HCT116 (cell line): ENCODE measurements at regions not wholly inside any gene's neighbourhood (a gene's known extent, or its start where the extent isn't known, plus 50 kb on each side); places are given as distances from the start of the nearest gene placed in this dataset.

Experiments
- ATAC-seq: fragments of 200-7000 bp; cut with Tn5 transposase; 2 replicates; pipeline ENCODE4 v1.9.1; 2020; ENCODE audit warnings: mild to moderate bottlenecking, moderate library complexity
- BruUV-seq: library from RNA; stranded (reverse); fragments of 400-500 nt; replicated peaks from 2 replicates; lab custom pipeline; 2021; lab: Mats Ljungman, UMichigan
- CTCF ChIA-PET: fragments of 300-600 bp; sonication (Branson Sonifier 250); formaldehyde crosslinking; loops from one replicate; lab custom pipeline; 2021; ENCODE audit warnings: antibody characterized with exemption; lab: Charles Lee
- POLR2A ChIA-PET: fragments of 300-600, 350-600 bp; sonication (Branson Sonifier 250); formaldehyde crosslinking; loops from one replicate; lab custom pipeline; 2021; ENCODE audit warnings: antibody characterized with exemption; lab: Charles Lee
- RAD21 ChIA-PET, 2 experiments: fragments of 300-600 bp; sonication (Branson Sonifier 250); formaldehyde crosslinking; loops; one replicate each; lab custom pipeline; 2023; ENCODE audit warnings: low total read pairs in 2 of 2; ENCODE audit not compliant: uncharacterized antibody in 2 of 2, unreplicated experiment in 2 of 2, low non-redundant PET in 1 of 2; lab: Charles Lee
- DNase-seq: peaks from one replicate; pipeline ENCODE4 v3.0.0-alpha.2; 2010; ENCODE audit warnings: low read depth, low spot score
- H2AFZ ChIP-seq: fragments of 200-600 bp; shearing (Covaris generic), sonication (generic); 2 replicates; pipeline ENCODE4 v1.6.1; 2017; ENCODE audit warnings: low read depth, mixed run types, mixed read lengths, antibody characterized with exemption, low read length; ENCODE audit not compliant: poor library complexity, severe bottlenecking
- H3K27ac ChIP-seq: 2 replicates; pipeline ENCODE4 v1.5.1; 2012; ENCODE audit warnings: low read depth, low read length
- H3K27me3 ChIP-seq: fragments of 200-600 bp; sonication (generic); 2 replicates; pipeline ENCODE4 v1.6.1; 2016; ENCODE audit warnings: mixed run types, low read length, mixed read lengths; ENCODE audit not compliant: insufficient read depth
- H3K36me3 ChIP-seq, 2 experiments: fragments of 200-500 bp in 1 of 2; fragments of 200-600 bp in 1 of 2; sonication (Bioruptor generic) in 1 of 2; sonication (generic) in 1 of 2; 2 replicates each; pipeline versions ENCODE4 v1.5.1 to v1.6.1; 2014 to 2016; ENCODE audit warnings: low read length in 2 of 2, inconsistent platforms in 1 of 2, mixed read lengths in 1 of 2, mixed run types in 1 of 2; ENCODE audit not compliant: insufficient read depth in 2 of 2, control insufficient read depth in 1 of 2
- H3K4me1 ChIP-seq, 2 experiments: fragments of 200-600 bp in 1 of 2; sonication (generic) in 1 of 2; 2 replicates each; pipeline versions ENCODE4 v1.5.1 to v1.6.1; 2012 to 2017; ENCODE audit warnings: low read length in 2 of 2, inconsistent platforms in 1 of 2, mild to moderate bottlenecking in 1 of 2, mixed read lengths in 1 of 2, mixed run types in 1 of 2, moderate library complexity in 1 of 2; ENCODE audit not compliant: insufficient read depth in 2 of 2, control insufficient read depth in 1 of 2
- H3K4me2 ChIP-seq: fragments of 200-600 bp; sonication (generic); 2 replicates; pipeline ENCODE4 v1.6.1; 2017; ENCODE audit warnings: mixed run types, low read length, mixed read lengths
- H3K4me3 ChIP-seq, 2 experiments: fragments of 200-600 bp in 1 of 2; sonication (generic) in 1 of 2; replicated peaks in 1 of 2; 2 replicates each; pipeline ENCODE4 v1.5.1; 2011 to 2016; ENCODE audit warnings: low read length in 2 of 2, control low read depth in 1 of 2, low read depth in 1 of 2, mild to moderate bottlenecking in 1 of 2, mixed read lengths in 1 of 2, mixed run types in 1 of 2
- H3K79me2 ChIP-seq: fragments of 200-600 bp; sonication (generic); 2 replicates; pipeline ENCODE4 v1.6.1; 2017; ENCODE audit warnings: mild to moderate bottlenecking, mixed run types, low read length, moderate library complexity, mixed read lengths; ENCODE audit not compliant: insufficient read depth
- H3K9ac ChIP-seq: fragments of 200-600 bp; sonication (generic); 2 replicates; pipeline ENCODE4 v1.6.1; 2016; ENCODE audit warnings: low read length, mixed read lengths
- H3K9me2 ChIP-seq: fragments of 200-600 bp; sonication (generic), shearing (Covaris generic); 2 replicates; pipeline ENCODE4 v1.6.1; 2017; ENCODE audit warnings: mixed run types, mild to moderate bottlenecking, moderate library complexity; ENCODE audit not compliant: insufficient read depth
- H3K9me3 ChIP-seq, 2 experiments: fragments of 200-500 bp in 1 of 2; fragments of 200-600 bp in 1 of 2; sonication (Bioruptor generic) in 1 of 2; sonication (generic) in 1 of 2; 2 replicates each; pipeline ENCODE4 v1.6.1; 2014 to 2017; ENCODE audit warnings: low read length in 2 of 2, mixed read lengths in 2 of 2, inconsistent platforms in 1 of 2, low read depth in 1 of 2, mild to moderate bottlenecking in 1 of 2, mixed run types in 1 of 2, moderate library complexity in 1 of 2; ENCODE audit not compliant: control insufficient read depth in 1 of 2, insufficient read depth in 1 of 2
- H4K20me1 ChIP-seq: fragments of 200-600 bp; sonication (generic), shearing (Covaris generic); 2 replicates; pipeline ENCODE4 v1.6.1; 2017; ENCODE audit warnings: mixed run types, mild to moderate bottlenecking, moderate library complexity; ENCODE audit not compliant: insufficient read depth
- EGR1 ChIP-seq: IDR thresholded peaks from 2 replicates; pipeline ENCODE4 v1.6.1; 2012; ENCODE audit warnings: low read depth
- ELF1 ChIP-seq: IDR thresholded peaks from 2 replicates; pipeline ENCODE4 v1.6.1; 2012; ENCODE audit warnings: low read depth, borderline replicate concordance
- EZH2 ChIP-seq: fragments of 200-600 bp; sonication (generic); IDR thresholded peaks from 2 replicates; pipeline ENCODE4 v1.6.1; 2017; ENCODE audit warnings: antibody characterized with exemption, mixed run types
- EZH2phosphoT487 ChIP-seq: fragments of 200-600 bp; IDR thresholded peaks from 2 replicates; pipeline ENCODE4 v1.6.1; 2018; ENCODE audit warnings: antibody characterized with exemption, borderline replicate concordance
- POLR2A ChIP-seq: IDR thresholded peaks from 2 replicates; pipeline ENCODE4 v1.7.0; 2011; ENCODE audit warnings: borderline replicate concordance; ENCODE audit not compliant: insufficient read depth, insufficient read length; ENCODE audit errors: extremely low read depth
- POLR2AphosphoS5 ChIP-seq: IDR thresholded peaks from 2 replicates; pipeline ENCODE4 v1.6.1; 2011; ENCODE audit warnings: mild to moderate bottlenecking, low read depth, low read length, moderate library complexity
- SP1 ChIP-seq: IDR thresholded peaks from 2 replicates; pipeline ENCODE4 v1.6.1; 2012; ENCODE audit warnings: low read depth
- SRF ChIP-seq: IDR thresholded peaks from 2 replicates; pipeline ENCODE4 v1.6.1; 2012; ENCODE audit warnings: low read depth
- TCF7L2 ChIP-seq: IDR thresholded peaks from 2 replicates; pipeline ENCODE4 v1.7.0; 2011; ENCODE audit warnings: borderline replicate concordance, inconsistent platforms; ENCODE audit not compliant: insufficient read depth, insufficient read length; ENCODE audit errors: extremely low read depth
- intact Hi-C: fragments of 100-400 bp; cut with micrococcal nuclease; formaldehyde crosslinking; loops from 2 replicates; pipeline ENCODE4 v1.10.0; 2022
- TF ChIP-seq, protein P1 (sequence below), 3 experiments: fragments of 200-600 bp in 1 of 3; sonication (generic) in 1 of 3; IDR thresholded peaks in 2 of 3; conservative IDR thresholded peaks in 1 of 3; 2 replicates each; pipeline ENCODE4 v1.5.1; 2012 to 2017; ENCODE audit warnings: low read depth in 2 of 3, low read length in 2 of 3, antibody characterized with exemption in 1 of 3, borderline replicate concordance in 1 of 3, control low read depth in 1 of 3, mild to moderate bottlenecking in 1 of 3, mixed read lengths in 1 of 3, mixed run types in 1 of 3, moderate library complexity in 1 of 3; ENCODE audit not compliant: insufficient read depth in 1 of 3
- TF ChIP-seq, protein P2 (sequence below): IDR thresholded peaks from 2 replicates; pipeline ENCODE4 v1.6.1; 2011; ENCODE audit warnings: mild to moderate bottlenecking, low read length, moderate library complexity; ENCODE audit not compliant: insufficient replicate concordance; ENCODE audit errors: extremely low read depth
- TF ChIP-seq, protein P3 (sequence below): IDR thresholded peaks from 2 replicates; pipeline ENCODE4 v1.6.1; 2012

DNA sequence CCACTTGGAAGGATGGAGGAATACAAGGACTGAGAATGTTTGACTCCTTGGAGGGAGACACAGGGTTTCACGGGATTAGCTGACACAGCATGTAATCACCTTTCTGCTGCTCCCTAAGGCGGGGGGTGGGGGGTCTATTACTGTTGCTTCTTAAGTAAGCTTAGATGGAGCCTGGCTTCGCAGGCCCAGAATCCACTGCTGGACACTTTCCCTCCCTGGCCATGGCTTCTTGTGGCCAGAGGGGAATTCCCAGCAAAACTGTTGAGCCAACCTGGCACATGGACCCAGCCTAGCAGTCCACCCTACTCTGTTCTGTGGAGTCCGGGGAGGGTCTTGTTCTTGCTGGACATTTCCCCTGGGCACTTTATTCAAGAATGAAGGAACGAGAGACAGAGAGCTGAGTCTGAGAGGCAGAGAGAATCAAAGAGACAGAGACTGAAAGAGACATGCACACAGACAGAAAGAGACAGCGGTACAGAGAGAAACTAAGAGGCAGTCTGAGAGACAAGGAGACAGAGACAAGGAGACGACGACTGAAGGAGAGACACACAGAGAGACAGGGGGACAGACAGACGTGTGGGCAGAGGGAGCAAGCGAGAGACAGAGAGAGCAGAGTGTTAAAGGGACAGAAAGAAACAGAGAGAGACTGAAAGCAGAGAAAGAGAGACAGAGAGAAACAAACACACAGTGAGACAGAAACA is 55.6 kb upstream of the DLG1 start:
- CTCF ChIA-PET = no interaction called here
- H4K20me1 ChIP-seq = no peaks in the 10 kb centered on the region
- no peak for DNase-seq
- TF ChIP-seq POLR2AphosphoS5 = no peak
- no peak for TF ChIP-seq SRF
- TF ChIP-seq SP1 = no peak
- no peak for TF ChIP-seq EZH2
- TF ChIP-seq, all 23 proteins: peak for 0
- H3K27me3 ChIP-seq = no peaks in the 10 kb centered on the region
- no peak for ATAC-seq
- no TSS peak for BruUV-seq
- POLR2A ChIA-PET = no interaction called here
- H3K9me3 ChIP-seq = peaks cover 0 to 5% of the 10 kb centered on the region in 2 experiments; a peak in 2 of 4 replicates
- intact Hi-C loops = no loop called here
- no peak overlapping the region for H3K4me3 ChIP-seq
- H3K36me3 ChIP-seq = no peaks in the 10 kb centered on the region
- H3K4me1 ChIP-seq = no peaks in the 10 kb centered on the region
- H3K27ac ChIP-seq = no peak overlapping the region
- RAD21 ChIA-PET = no interaction called here
- no peak overlapping the region for H3K4me2 ChIP-seq
- no peaks in the 10 kb centered on the region for H3K79me2 ChIP-seq
- H3K9me2 ChIP-seq = no peaks in the 10 kb centered on the region
- no peak overlapping the region for H2AFZ ChIP-seq
- H3K9ac ChIP-seq = no peak overlapping the region

DNA sequence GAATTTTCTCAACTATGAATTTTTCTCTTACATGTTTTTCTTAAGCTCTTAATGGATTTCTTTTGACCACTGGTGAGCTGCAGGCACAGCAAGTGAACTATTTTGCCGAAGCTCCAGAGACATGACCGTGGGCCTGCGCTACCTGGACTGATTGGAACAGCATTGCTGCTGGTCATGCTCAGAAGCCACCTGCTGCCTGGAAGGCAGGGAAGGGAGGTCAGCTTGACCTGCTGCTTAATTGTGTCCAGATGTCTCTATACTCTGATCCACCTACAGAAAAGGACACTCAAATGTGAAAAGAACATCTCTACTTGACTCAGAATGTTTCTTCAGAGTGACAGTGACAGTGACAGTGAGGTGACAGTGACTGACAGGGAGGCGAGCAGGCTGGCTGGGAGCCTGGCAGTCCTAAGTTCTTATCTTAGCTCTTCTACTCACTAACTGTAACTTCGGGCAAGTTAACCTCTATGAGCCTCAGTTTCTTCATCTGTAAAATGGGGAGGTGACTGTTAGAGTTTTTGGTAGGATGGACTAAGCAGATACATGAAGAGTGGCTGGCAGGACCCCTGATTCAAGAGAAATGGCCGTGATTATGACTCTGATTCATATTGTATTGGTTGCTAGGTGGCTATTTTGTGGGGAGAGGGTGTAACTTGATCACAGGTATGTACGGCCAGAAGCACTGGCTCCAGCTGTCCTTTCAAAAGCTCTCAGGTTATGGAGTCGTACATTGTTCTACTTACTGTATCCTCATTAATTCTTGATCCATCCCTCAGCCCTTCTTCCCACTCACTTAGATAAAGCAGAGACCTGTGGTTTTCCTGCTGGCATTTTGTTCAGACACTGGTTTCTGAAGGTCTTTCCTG is 54.8 kb upstream of the DLG1 start:
- Histone ChIP-seq H3K9ac (no peak overlapping the region), H3K27me3 (no peaks in the 10 kb centered on the region), H4K20me1 (no peaks in the 10 kb centered on the region), H3K36me3 (no peaks in the 10 kb centered on the region), H3K4me2 (no peak overlapping the region), H2AFZ (no peak overlapping the region), H3K27ac (no peak overlapping the region), H3K9me3 (no peaks in the 10 kb centered on the region), H3K4me3 (no peak overlapping the region), H3K9me2 (no peaks in the 10 kb centered on the region), H3K4me1 (no peaks in the 10 kb centered on the region), H3K79me2 (no peaks in the 10 kb centered on the region)
- POLR2A ChIA-PET = no interaction called here
- CTCF ChIA-PET = no interaction called here
- DNase-seq (no peak), ATAC-seq (no peak)
- intact Hi-C loops = no loop called here
- RAD21 ChIA-PET = no interaction called here
- BruUV-seq = no TSS peak
- no peak for TF ChIP-seq POLR2A
- no peak for TF ChIP-seq EZH2phosphoT487
- TF ChIP-seq, protein P1, sequence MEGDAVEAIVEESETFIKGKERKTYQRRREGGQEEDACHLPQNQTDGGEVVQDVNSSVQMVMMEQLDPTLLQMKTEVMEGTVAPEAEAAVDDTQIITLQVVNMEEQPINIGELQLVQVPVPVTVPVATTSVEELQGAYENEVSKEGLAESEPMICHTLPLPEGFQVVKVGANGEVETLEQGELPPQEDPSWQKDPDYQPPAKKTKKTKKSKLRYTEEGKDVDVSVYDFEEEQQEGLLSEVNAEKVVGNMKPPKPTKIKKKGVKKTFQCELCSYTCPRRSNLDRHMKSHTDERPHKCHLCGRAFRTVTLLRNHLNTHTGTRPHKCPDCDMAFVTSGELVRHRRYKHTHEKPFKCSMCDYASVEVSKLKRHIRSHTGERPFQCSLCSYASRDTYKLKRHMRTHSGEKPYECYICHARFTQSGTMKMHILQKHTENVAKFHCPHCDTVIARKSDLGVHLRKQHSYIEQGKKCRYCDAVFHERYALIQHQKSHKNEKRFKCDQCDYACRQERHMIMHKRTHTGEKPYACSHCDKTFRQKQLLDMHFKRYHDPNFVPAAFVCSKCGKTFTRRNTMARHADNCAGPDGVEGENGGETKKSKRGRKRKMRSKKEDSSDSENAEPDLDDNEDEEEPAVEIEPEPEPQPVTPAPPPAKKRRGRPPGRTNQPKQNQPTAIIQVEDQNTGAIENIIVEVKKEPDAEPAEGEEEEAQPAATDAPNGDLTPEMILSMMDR (IDR thresholded peaks at IDR 0.05 in 2 of 3, conservative IDR thresholded peaks at IDR 0.05 in 1 of 3; ENCODE audit: borderline replicate concordance in 1 of 3, insufficient read depth in 1 of 3, low read depth in 2 of 3, low read length in 2 of 3) = no peak
- TF ChIP-seq, protein P2, sequence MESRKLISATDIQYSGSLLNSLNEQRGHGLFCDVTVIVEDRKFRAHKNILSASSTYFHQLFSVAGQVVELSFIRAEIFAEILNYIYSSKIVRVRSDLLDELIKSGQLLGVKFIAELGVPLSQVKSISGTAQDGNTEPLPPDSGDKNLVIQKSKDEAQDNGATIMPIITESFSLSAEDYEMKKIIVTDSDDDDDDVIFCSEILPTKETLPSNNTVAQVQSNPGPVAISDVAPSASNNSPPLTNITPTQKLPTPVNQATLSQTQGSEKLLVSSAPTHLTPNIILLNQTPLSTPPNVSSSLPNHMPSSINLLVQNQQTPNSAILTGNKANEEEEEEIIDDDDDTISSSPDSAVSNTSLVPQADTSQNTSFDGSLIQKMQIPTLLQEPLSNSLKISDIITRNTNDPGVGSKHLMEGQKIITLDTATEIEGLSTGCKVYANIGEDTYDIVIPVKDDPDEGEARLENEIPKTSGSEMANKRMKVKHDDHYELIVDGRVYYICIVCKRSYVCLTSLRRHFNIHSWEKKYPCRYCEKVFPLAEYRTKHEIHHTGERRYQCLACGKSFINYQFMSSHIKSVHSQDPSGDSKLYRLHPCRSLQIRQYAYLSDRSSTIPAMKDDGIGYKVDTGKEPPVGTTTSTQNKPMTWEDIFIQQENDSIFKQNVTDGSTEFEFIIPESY = no peak
- TF ChIP-seq TCF7L2 = no peak
- TF ChIP-seq EGR1 = no peak
- no peak for TF ChIP-seq EZH2
- TF ChIP-seq, protein P3, sequence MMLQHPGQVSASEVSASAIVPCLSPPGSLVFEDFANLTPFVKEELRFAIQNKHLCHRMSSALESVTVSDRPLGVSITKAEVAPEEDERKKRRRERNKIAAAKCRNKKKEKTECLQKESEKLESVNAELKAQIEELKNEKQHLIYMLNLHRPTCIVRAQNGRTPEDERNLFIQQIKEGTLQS = no peak
- TF ChIP-seq ELF1 = no peak
- no peak for TF ChIP-seq SP1
